ENCODE measurements at regions not wholly inside any gene's neighbourhood (a gene's known extent, or its start where the extent isn't known, plus 50 kb on each side); places are given as distances from the start of the nearest gene placed in this dataset.

GRCh38 chr14:38745861-38746260 lies 357.2 kb downstream of the SEC23A start:
- TF ChIP-seq SMC3 (IDR thresholded peaks at IDR 0.05; ENCODE audit: low read length) (no peak), NFYB (CRISPR knock-in tag; IDR thresholded peaks at IDR 0.05) (no peak)

Data from HepG2 (cell line).